ENCODE measurements at regions not wholly inside any gene's neighbourhood (a gene's known extent, or its start where the extent isn't known, plus 50 kb on each side); places are given as distances from the start of the nearest gene placed in this dataset.

DNA sequence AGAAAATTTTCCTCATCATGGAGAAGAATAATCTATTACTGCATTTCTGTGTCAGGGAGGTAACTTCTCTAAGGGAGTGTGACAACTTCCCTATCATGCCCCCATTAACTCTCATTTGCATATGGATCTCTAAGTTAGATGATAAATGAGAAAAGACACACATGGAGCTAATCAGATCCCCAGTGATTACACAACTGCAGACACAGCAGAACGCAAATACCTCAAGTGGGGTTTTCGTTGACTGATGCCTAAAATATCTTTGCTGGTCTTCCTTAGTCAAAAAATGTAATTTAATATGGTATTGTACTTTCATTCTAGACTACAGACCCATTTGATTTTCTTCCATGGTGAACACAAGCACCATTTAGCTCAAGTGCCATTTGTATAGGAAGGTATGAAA, 630.5 kb downstream of the TBL1XR1 start:
- Histone ChIP-seq H3K79me2 (ENCODE audit: insufficient read depth, low read depth) (no peaks in the 10 kb centered on the region), H2AFZ (ENCODE audit: low read depth) (peak overlapping the region; percentile 41), H4K20me1 (ENCODE audit: insufficient read depth) (no peaks in the 10 kb centered on the region), H3K4me1 (ENCODE audit: low read depth, poor library complexity, severe bottlenecking) (peaks cover 40% of the 10 kb centered on the region), H3K27me3 (ENCODE audit: insufficient read depth, low read depth) (no peaks in the 10 kb centered on the region), H3K27ac (peak overlapping the region; percentile 41), H3K4me3 (IDR thresholded peaks at IDR 0.05; ENCODE audit: insufficient read depth, low read depth, low read length) (peak overlapping the region; percentile 70), H3K9ac (no peak overlapping the region), H3K4me2 (peak overlapping the region; percentile 55), H3K36me3 (ENCODE audit: insufficient read depth) (no peaks in the 10 kb centered on the region)
- TF ChIP-seq, protein P1, sequence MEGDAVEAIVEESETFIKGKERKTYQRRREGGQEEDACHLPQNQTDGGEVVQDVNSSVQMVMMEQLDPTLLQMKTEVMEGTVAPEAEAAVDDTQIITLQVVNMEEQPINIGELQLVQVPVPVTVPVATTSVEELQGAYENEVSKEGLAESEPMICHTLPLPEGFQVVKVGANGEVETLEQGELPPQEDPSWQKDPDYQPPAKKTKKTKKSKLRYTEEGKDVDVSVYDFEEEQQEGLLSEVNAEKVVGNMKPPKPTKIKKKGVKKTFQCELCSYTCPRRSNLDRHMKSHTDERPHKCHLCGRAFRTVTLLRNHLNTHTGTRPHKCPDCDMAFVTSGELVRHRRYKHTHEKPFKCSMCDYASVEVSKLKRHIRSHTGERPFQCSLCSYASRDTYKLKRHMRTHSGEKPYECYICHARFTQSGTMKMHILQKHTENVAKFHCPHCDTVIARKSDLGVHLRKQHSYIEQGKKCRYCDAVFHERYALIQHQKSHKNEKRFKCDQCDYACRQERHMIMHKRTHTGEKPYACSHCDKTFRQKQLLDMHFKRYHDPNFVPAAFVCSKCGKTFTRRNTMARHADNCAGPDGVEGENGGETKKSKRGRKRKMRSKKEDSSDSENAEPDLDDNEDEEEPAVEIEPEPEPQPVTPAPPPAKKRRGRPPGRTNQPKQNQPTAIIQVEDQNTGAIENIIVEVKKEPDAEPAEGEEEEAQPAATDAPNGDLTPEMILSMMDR (conservative IDR thresholded peaks at IDR 0.05; ENCODE audit: low read depth, low read length) = no peak

DNA sequence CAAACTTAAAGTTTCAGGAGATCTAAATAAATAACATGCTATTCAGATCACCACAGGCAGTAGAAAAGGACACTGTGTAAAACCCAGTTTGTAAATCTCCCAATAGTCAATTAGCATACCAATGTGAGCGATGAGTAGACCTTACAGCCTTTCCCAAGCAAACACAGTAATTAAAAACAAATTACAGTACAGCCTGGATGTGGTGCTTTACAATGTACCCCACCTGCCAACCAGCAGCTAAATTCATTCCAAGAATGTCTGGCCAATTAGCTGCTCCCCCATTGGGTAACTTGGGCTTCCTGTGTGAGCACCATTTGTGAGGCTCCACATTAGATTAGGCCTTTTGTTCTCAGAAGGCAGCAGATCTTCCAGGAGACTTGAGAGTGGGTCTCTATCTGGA, 635.0 kb downstream of the TBL1XR1 start:
- Histone ChIP-seq H3K36me3 (ENCODE audit: insufficient read depth) (no peaks in the 10 kb centered on the region), H3K9ac (no peak overlapping the region), H2AFZ (ENCODE audit: low read depth) (no peak overlapping the region), H4K20me1 (ENCODE audit: insufficient read depth) (no peaks in the 10 kb centered on the region), H3K4me2 (no peak overlapping the region), H3K27ac (no peak overlapping the region), H3K4me1 (ENCODE audit: low read depth, poor library complexity, severe bottlenecking) (peaks cover 25% of the 10 kb centered on the region), H3K4me3 (IDR thresholded peaks at IDR 0.05; ENCODE audit: insufficient read depth, low read depth, low read length) (no peak overlapping the region), H3K27me3 (ENCODE audit: insufficient read depth, low read depth) (no peaks in the 10 kb centered on the region), H3K79me2 (ENCODE audit: insufficient read depth, low read depth) (no peaks in the 10 kb centered on the region)
- TF ChIP-seq, protein P1 (conservative IDR thresholded peaks at IDR 0.05; ENCODE audit: low read depth, low read length) = no peak

DNA sequence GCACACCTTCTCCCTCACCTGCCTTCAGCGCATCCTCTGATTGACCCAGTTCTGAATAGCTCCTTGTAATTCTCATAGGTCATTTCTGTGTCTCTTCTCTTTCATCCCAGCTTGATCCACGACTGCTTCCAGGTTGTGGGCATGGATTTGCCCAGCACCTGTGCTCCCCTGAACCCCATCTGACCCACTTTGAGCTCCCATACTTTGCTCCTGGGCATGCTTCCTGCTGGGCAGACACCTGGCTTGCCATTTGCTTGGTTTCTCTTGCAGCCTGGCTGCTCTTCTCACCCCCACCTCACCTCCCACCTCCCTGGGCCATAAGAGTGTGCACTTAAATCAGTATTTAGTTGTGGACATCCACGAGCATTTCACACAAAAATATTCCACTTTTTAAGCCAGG, 635.5 kb downstream of the TBL1XR1 start:
- no peaks in the 10 kb centered on the region for H3K79me2 ChIP-seq (ENCODE audit: insufficient read depth, low read depth)
- H3K36me3 ChIP-seq (ENCODE audit: insufficient read depth) = no peaks in the 10 kb centered on the region
- H2AFZ ChIP-seq (ENCODE audit: low read depth) = no peak overlapping the region
- no peaks in the 10 kb centered on the region for H4K20me1 ChIP-seq (ENCODE audit: insufficient read depth)
- no peak overlapping the region for H3K9ac ChIP-seq
- no peak overlapping the region for H3K4me2 ChIP-seq
- TF ChIP-seq, protein P1 (conservative IDR thresholded peaks at IDR 0.05; ENCODE audit: low read depth, low read length) = no peak
- no peak overlapping the region for H3K27ac ChIP-seq
- H3K27me3 ChIP-seq (ENCODE audit: insufficient read depth, low read depth) = no peaks in the 10 kb centered on the region
- peaks cover 20% of the 10 kb centered on the region for H3K4me1 ChIP-seq (ENCODE audit: low read depth, poor library complexity, severe bottlenecking)
- no peak overlapping the region for H3K4me3 ChIP-seq (IDR thresholded peaks at IDR 0.05; ENCODE audit: insufficient read depth, low read depth, low read length)

DNA sequence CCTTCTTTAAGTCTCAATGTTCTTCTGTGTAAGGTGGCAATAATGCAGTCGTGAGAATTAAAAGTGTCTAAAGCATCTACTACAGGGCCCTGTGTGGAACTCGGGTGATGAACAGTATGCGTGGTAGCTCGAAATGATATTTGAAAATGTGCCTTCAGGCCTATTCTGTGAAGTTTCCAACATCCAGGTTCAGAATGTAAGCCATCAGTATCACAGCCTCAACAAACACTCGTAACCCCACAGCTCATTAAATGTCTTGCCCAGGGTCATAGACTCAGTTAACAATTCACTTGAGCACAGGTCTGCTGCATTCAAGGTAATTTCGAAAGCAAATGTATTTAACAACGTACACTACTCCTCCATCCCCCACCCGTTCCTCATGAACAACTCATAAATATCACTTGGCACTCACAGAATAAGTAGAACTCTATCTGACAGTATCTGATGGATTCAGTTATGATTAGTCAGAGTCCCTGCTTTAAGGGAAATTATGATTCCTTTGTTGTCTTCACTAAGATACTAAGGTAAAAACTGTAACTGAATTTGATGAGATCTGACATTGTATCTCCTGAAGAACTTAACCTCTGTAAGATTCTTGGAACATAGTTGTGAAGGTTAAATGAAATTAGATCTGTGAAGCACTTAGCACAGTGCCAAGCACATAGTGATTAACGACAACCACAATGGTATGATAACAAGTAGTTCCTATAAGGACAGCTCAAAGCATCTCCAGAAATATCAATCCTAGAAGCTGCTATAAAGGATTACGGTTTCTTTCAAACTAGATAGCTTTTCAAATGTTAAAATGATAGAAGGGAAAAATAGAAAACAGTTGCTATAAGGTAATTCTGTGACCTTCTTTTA, 642.3 kb downstream of the TBL1XR1 start:
- Histone ChIP-seq H3K79me2 (ENCODE audit: insufficient read depth, low read depth) (no peaks in the 10 kb centered on the region), H3K4me2 (no peak overlapping the region), H3K4me1 (ENCODE audit: low read depth, poor library complexity, severe bottlenecking) (no peaks in the 10 kb centered on the region), H3K4me3 (IDR thresholded peaks at IDR 0.05; ENCODE audit: insufficient read depth, low read depth, low read length) (no peak overlapping the region), H3K9ac (no peak overlapping the region), H3K36me3 (ENCODE audit: insufficient read depth) (no peaks in the 10 kb centered on the region; the same call in 1 of the 2 replicates), H3K27ac (no peak overlapping the region), H2AFZ (ENCODE audit: low read depth) (no peak overlapping the region), H4K20me1 (ENCODE audit: insufficient read depth) (no peaks in the 10 kb centered on the region), H3K27me3 (ENCODE audit: insufficient read depth, low read depth) (no peaks in the 10 kb centered on the region)
- TF ChIP-seq, protein P1 (conservative IDR thresholded peaks at IDR 0.05; ENCODE audit: low read depth, low read length) = no peak

Measured in KMS-11 (cell line).